H1 (cell line): ENCODE measurements at regions not wholly inside any gene's neighbourhood (a gene's known extent, or its start where the extent isn't known, plus 50 kb on each side); places are given as distances from the start of the nearest gene placed in this dataset.
A peak's percentile ranks its signal among the peaks of the same experiment; 100 is the strongest.

ENCODE experiments used
- CTCF ChIP-seq, 3 experiments: IDR thresholded peaks; 1 replicate in 2 of 3; 2 replicates in 1 of 3; pipeline versions ENCODE4 v1.5.1 to v1.6.1; 2011; ENCODE audit warnings: low read length in 3 of 3, mild to moderate bottlenecking in 3 of 3, inconsistent platforms in 2 of 3, low read depth in 1 of 3, moderate library complexity in 1 of 3; ENCODE audit not compliant: insufficient read depth in 1 of 3; ENCODE audit errors: control extremely low read depth in 1 of 3
- EP300 ChIP-seq, 2 experiments: IDR thresholded peaks; 1 replicate in 1 of 2; 2 replicates in 1 of 2; pipeline ENCODE4 v1.6.1; 2011 to 2012; ENCODE audit warnings: low read depth in 2 of 2, low read length in 2 of 2, mild to moderate bottlenecking in 2 of 2, borderline replicate concordance in 1 of 2, inconsistent platforms in 1 of 2, moderate library complexity in 1 of 2
- MAFK ChIP-seq: IDR thresholded peaks from 2 replicates; pipeline ENCODE4 v1.6.1; 2012; ENCODE audit warnings: low read depth, mild to moderate bottlenecking, improper control_type of control experiment, low read length
- POLR2A ChIP-seq, 2 experiments: IDR thresholded peaks; 1 replicate in 1 of 2; 2 replicates in 1 of 2; pipeline ENCODE4 v1.6.1; 2011; ENCODE audit warnings: low read depth in 2 of 2, low read length in 2 of 2, mild to moderate bottlenecking in 2 of 2; ENCODE audit errors: control extremely low read depth in 1 of 2
- RAD21 ChIP-seq, 2 experiments: IDR thresholded peaks in 1 of 2; conservative IDR thresholded peaks in 1 of 2; 2 replicates each; pipeline ENCODE4 v1.6.1; 2011; ENCODE audit warnings: low read depth in 2 of 2, low read length in 2 of 2, improper control_type of control experiment in 1 of 2, inconsistent platforms in 1 of 2, mild to moderate bottlenecking in 1 of 2, moderate library complexity in 1 of 2
- SP4 ChIP-seq: IDR thresholded peaks from 2 replicates; pipeline ENCODE4 v1.6.1; 2012; ENCODE audit warnings: low read length, inconsistent platforms
- TAF1 ChIP-seq: IDR thresholded peaks from 2 replicates; pipeline ENCODE4 v1.6.1; 2011; ENCODE audit warnings: mild to moderate bottlenecking, low read depth, low read length
- ZNF274 ChIP-seq: IDR thresholded peaks from 2 replicates; pipeline ENCODE4 v1.7.0; 2012; ENCODE audit warnings: low read length, borderline replicate concordance; ENCODE audit errors: extremely low read depth

GRCh38 chr2:121080013-121080772, 204.8 kb downstream of the TFCP2L1 start:
- TF ChIP-seq POLR2A (IDR thresholded peaks at IDR 0.05; ENCODE audit: control extremely low read depth in 1 of 2, low read depth in 2 of 2, low read length in 2 of 2) (no peak), SP4 (no peak), CTCF (IDR thresholded peaks at IDR 0.05; ENCODE audit: control extremely low read depth in 1 of 3, insufficient read depth in 1 of 3, low read depth in 1 of 3, low read length in 3 of 3) (peak in 2 of 3 experiments; percentile 93; a peak in 3 of 4 replicates), MAFK (no peak), RAD21 (IDR thresholded peaks at IDR 0.05 in 1 of 2, conservative IDR thresholded peaks at IDR 0.05 in 1 of 2; ENCODE audit: low read depth in 2 of 2, low read length in 2 of 2) (peak; percentile 94 to 95), ZNF274 (no peak), EP300 (IDR thresholded peaks at IDR 0.05; ENCODE audit: borderline replicate concordance in 1 of 2, low read depth in 2 of 2, low read length in 2 of 2) (no peak), TAF1 (no peak)
